Heart left ventricle (tissue), 13 donors: ENCODE measurements at regions not wholly inside any gene's neighbourhood (a gene's known extent, or its start where the extent isn't known, plus 50 kb on each side); places are given as distances from the start of the nearest gene placed in this dataset.

Source experiments
- CTCF ChIP-seq, 12 donors: fragments of 200-600 bp; sonication (generic) in 4 of 12; IDR thresholded peaks; one replicate each; pipeline versions ENCODE4 v1.5.0 to v1.8.0; 2018 to 2022; ENCODE audit warnings: antibody characterized with exemption in 12 of 12, mild to moderate bottlenecking in 5 of 12
- POLR2A ChIP-seq, 2 donors: fragments of 450-650 bp; IDR thresholded peaks; one replicate each; pipeline ENCODE4 v1.6.1; 2017; ENCODE audit warnings: antibody characterized with exemption in 2 of 2, mild to moderate bottlenecking in 2 of 2, moderate library complexity in 2 of 2
- donor health status: ischemic (EF 13 %, LVEDD 7.1; RV severe dilation, severe dysfunction).
- donor health status: DM: no; HTN: yes; CAD: no.
- donor health status: DM: no; HTN: no; CAD: no.
- donor health status: ischemic (EF 25% LVEDD 6.9; RV normal size, moderate dysfunction).
- donor health status: ischemic (EF 25% LVEDD 5.7; RV mildly dilated, moderate dysfunction).
- donor health status: ischemic (EF 35%, LVEDD 5.7; RV mildly dilated, moderate dysfunction).
- donor health status: nonischemic (EF 11% LVEDD 7.7; RV severe dilation, severe dysfunction).
- donor health status: DM: yes; HTN: yes; CAD: no.
- donor health status: PGD.
- donor health status: ischemic (EF 29% LVEDD 5.4; RV normal size, mild dysfunction).
- donor health status: nonischemic (EF 23%, LVEDD 6.1; RV moderate dilation, normal function).

GRCh38 chr11:28621753-28622152, 513.6 kb downstream of the METTL15 start:
- no peak for TF ChIP-seq CTCF (IDR thresholded peaks at IDR 0.05)
- no peak for TF ChIP-seq POLR2A (IDR thresholded peaks at IDR 0.05)
